ENCODE measurements at regions not wholly inside any gene's neighbourhood (a gene's known extent, or its start where the extent isn't known, plus 50 kb on each side); places are given as distances from the start of the nearest gene placed in this dataset.

- H3K36me3 ChIP-seq = no peaks in the 10 kb centered on the region
- TF ChIP-seq CTCF (IDR thresholded peaks at IDR 0.05) (no peak), POLR2A (IDR thresholded peaks at IDR 0.05) (no peak)
- H3K27ac ChIP-seq = no peak overlapping the region
- no peaks in the 10 kb centered on the region for H3K27me3 ChIP-seq
- H3K4me1 ChIP-seq = no peaks in the 10 kb centered on the region
- no peak for DNase-seq
- H3K9me3 ChIP-seq = no peaks in the 10 kb centered on the region
- H3K4me3 ChIP-seq = no peak overlapping the region
These were observed 303.1 kb upstream of the CDH6 start for GRCh38 chr5:30890377-30890776.

- no peaks in the 10 kb centered on the region for H3K4me1 ChIP-seq
- no peak overlapping the region for H3K27ac ChIP-seq
- H3K4me3 ChIP-seq = no peak overlapping the region
- no peaks in the 10 kb centered on the region for H3K9me3 ChIP-seq
- no peak for TF ChIP-seq CTCF (IDR thresholded peaks at IDR 0.05)
- no peak for TF ChIP-seq POLR2A (IDR thresholded peaks at IDR 0.05)
- H3K36me3 ChIP-seq = no peaks in the 10 kb centered on the region
- DNase-seq = no peak
- no peaks in the 10 kb centered on the region for H3K27me3 ChIP-seq
These were observed 313.0 kb upstream of the CDH6 start for GRCh38 chr5:30880514-30880913.

GRCh38 chr5:30879887-30880286 is 313.6 kb upstream of the CDH6 start:
- TF ChIP-seq CTCF (IDR thresholded peaks at IDR 0.05) (no peak), POLR2A (IDR thresholded peaks at IDR 0.05) (no peak)
- H3K27me3 ChIP-seq = no peaks in the 10 kb centered on the region
- no peak overlapping the region for H3K27ac ChIP-seq
- H3K36me3 ChIP-seq = no peaks in the 10 kb centered on the region
- no peak overlapping the region for H3K4me3 ChIP-seq
- H3K4me1 ChIP-seq = no peaks in the 10 kb centered on the region
- DNase-seq = no peak
- H3K9me3 ChIP-seq = no peaks in the 10 kb centered on the region

- no peak overlapping the region for H3K4me3 ChIP-seq
- no peak overlapping the region for H3K27ac ChIP-seq
- DNase-seq = no peak
- no peaks in the 10 kb centered on the region for H3K36me3 ChIP-seq
- H3K4me1 ChIP-seq = no peaks in the 10 kb centered on the region
- no peak for TF ChIP-seq POLR2A (IDR thresholded peaks at IDR 0.05)
- TF ChIP-seq CTCF (IDR thresholded peaks at IDR 0.05) = no peak
- H3K27me3 ChIP-seq = no peaks in the 10 kb centered on the region
- H3K9me3 ChIP-seq = no peaks in the 10 kb centered on the region
These were observed 314.7 kb upstream of the CDH6 start for GRCh38 chr5:30878746-30879145.

- H3K27ac ChIP-seq = no peak overlapping the region
- H3K27me3 ChIP-seq = no peaks in the 10 kb centered on the region
- H3K4me1 ChIP-seq = no peaks in the 10 kb centered on the region
- H3K36me3 ChIP-seq = no peaks in the 10 kb centered on the region
- no peaks in the 10 kb centered on the region for H3K9me3 ChIP-seq
- TF ChIP-seq POLR2A (IDR thresholded peaks at IDR 0.05) (no peak), CTCF (IDR thresholded peaks at IDR 0.05) (no peak)
- no peak overlapping the region for H3K4me3 ChIP-seq
- DNase-seq = no peak
These were observed 315.2 kb upstream of the CDH6 start for GRCh38 chr5:30878296-30878695.

Data from Peyer's patch (tissue), 4 donors.